ENCODE measurements at regions not wholly inside any gene's neighbourhood (a gene's known extent, or its start where the extent isn't known, plus 50 kb on each side); places are given as distances from the start of the nearest gene placed in this dataset.

DNA sequence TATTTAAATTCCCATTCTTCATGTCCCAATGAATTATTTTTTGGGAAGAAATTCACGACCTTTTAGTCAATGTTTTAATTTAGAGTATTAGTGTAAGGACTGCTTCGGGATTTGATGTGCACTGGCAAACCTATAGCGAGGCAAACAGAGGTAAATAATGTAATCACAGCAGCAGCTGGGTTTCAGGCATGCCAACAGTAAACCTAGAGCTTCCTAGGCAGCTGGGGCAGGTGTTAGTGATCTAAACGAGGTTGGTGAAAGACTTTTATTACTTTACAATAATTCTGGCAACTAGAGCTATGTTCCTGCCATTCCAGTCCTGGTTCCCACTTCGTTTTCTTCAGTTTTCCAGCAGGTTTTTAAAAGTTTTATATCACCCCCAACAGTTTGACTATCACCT, 1036.4 kb upstream of the FOXG1 start:
- no peak for TF ChIP-seq CTCF (IDR thresholded peaks at IDR 0.05; ENCODE audit: low read depth, low read length)
- no peak for TF ChIP-seq POLR2A (IDR thresholded peaks at IDR 0.05; ENCODE audit: extremely low read depth, insufficient read length)
